Vagina (tissue), 2 donors: ENCODE measurements at regions not wholly inside any gene's neighbourhood (a gene's known extent, or its start where the extent isn't known, plus 50 kb on each side); places are given as distances from the start of the nearest gene placed in this dataset.

Source experiments
- CTCF ChIP-seq, 3 experiments: fragments of 450-650 bp in 2 of 3; fragments of 200-600 bp in 1 of 3; sonication (generic) in 1 of 3; IDR thresholded peaks; one replicate each; pipeline ENCODE4 v1.5.1; 2017 to 2019; ENCODE audit warnings: antibody characterized with exemption in 3 of 3, mild to moderate bottlenecking in 2 of 3, moderate library complexity in 2 of 3
- POLR2AphosphoS5 ChIP-seq, 2 donors: sonication (generic); formaldehyde crosslinking; IDR thresholded peaks; one replicate each; pipeline ENCODE4 v1.9.0; 2017; ENCODE audit warnings: antibody characterized with exemption in 2 of 2, mild to moderate bottlenecking in 2 of 2, low read depth in 1 of 2; ENCODE audit not compliant: insufficient read depth in 1 of 2

DNA sequence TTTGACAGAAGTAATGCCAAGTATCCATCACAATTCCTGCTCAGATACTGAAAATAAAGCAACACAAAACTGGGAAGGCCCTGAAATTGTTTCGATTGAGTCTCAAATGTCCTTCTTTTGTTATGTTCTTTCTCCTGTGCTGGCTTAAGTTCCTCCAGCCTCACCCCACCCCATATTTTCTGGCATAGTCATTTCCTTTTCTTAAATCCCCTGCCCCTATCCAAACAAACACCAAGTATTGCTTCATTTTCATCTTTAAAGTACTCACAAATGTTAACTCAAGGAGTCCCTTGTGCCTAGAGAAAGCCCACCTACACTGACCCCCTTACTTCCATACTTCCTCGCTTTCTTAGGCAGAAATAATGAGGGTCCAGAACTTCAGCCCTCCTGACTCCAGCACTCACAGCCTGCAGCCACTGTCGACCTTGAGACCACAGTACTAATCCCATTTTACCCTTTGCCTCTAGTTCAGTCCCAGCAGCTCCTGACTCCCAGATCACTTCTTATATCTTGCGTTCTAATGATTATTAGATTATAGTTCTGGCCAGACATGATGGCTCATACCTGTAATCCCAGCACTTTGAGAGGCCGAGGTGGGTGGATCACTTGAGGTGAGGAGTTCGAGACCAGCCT lies 73.2 kb upstream of the ST8SIA6 start:
- TF ChIP-seq CTCF (IDR thresholded peaks at IDR 0.05) (no peak), POLR2AphosphoS5 (IDR thresholded peaks at IDR 0.05; ENCODE audit: insufficient read depth in 1 of 2, low read depth in 1 of 2) (no peak)
